Mesenchymal stem cell (in vitro differentiated cells and primary cell): ENCODE measurements at regions not wholly inside any gene's neighbourhood (a gene's known extent, or its start where the extent isn't known, plus 50 kb on each side); places are given as distances from the start of the nearest gene placed in this dataset.

Experiments
- DNase-seq: peaks from one replicate; pipeline ENCODE4 v3.0.0-alpha.2; 2013
- H2AFZ ChIP-seq: one replicate; pipeline ENCODE4 v1.6.1; 2013; ENCODE audit warnings: low read depth, mild to moderate bottlenecking, control low read depth, inconsistent platforms, low read length, moderate library complexity
- H2AK5ac ChIP-seq: 2 replicates; pipeline ENCODE4 v1.6.1; 2013; ENCODE audit warnings: low read length, moderate library complexity, mild to moderate bottlenecking, inconsistent platforms; ENCODE audit not compliant: severe bottlenecking
- H2BK120ac ChIP-seq: one replicate; pipeline ENCODE4 v1.6.1; 2013; ENCODE audit warnings: low read depth, mild to moderate bottlenecking, inconsistent platforms, low read length, moderate library complexity
- H2BK12ac ChIP-seq, 2 experiments: one replicate each; pipeline ENCODE4 v1.6.1; 2013; ENCODE audit warnings: inconsistent platforms in 2 of 2, low read length in 2 of 2, mild to moderate bottlenecking in 2 of 2, moderate library complexity in 2 of 2, control low read depth in 1 of 2
- H2BK15ac ChIP-seq: one replicate; pipeline ENCODE4 v1.6.1; 2013; ENCODE audit warnings: mild to moderate bottlenecking, low read depth, inconsistent platforms; ENCODE audit not compliant: poor library complexity, severe bottlenecking
- H2BK5ac ChIP-seq: 2 replicates; pipeline ENCODE4 v1.6.1; 2013; ENCODE audit warnings: low read depth, mild to moderate bottlenecking, low read length, control low read depth, inconsistent platforms; ENCODE audit not compliant: poor library complexity, severe bottlenecking
- H3K14ac ChIP-seq, 2 experiments: one replicate each; pipeline ENCODE4 v1.6.1; 2013; ENCODE audit warnings: inconsistent platforms in 2 of 2, low read length in 2 of 2, control low read depth in 1 of 2, mild to moderate bottlenecking in 1 of 2, moderate library complexity in 1 of 2
- H3K18ac ChIP-seq, 2 experiments: one replicate each; pipeline ENCODE4 v1.6.1; 2013; ENCODE audit warnings: inconsistent platforms in 2 of 2, low read length in 2 of 2, control low read depth in 1 of 2, low read depth in 1 of 2, mild to moderate bottlenecking in 1 of 2
- H3K23ac ChIP-seq, 2 experiments: one replicate each; pipeline ENCODE4 v1.6.1; 2013; ENCODE audit warnings: inconsistent platforms in 2 of 2, low read length in 2 of 2, mild to moderate bottlenecking in 2 of 2, moderate library complexity in 2 of 2, control low read depth in 1 of 2
- H3K27ac ChIP-seq: 2 replicates; pipeline ENCODE4 v1.5.1; 2013; ENCODE audit warnings: mild to moderate bottlenecking, moderate library complexity, low read length, control low read depth, inconsistent platforms; ENCODE audit not compliant: poor library complexity, severe bottlenecking
- H3K27me3 ChIP-seq, 2 experiments: 2 replicates each; pipeline versions ENCODE4 v1.6.1 to v1.7.0; 2013; ENCODE audit warnings: low read length in 2 of 2, mild to moderate bottlenecking in 2 of 2, moderate library complexity in 2 of 2, control low read depth in 1 of 2, inconsistent platforms in 1 of 2; ENCODE audit not compliant: control insufficient read depth in 1 of 2, insufficient read depth in 1 of 2
- H3K36me3 ChIP-seq, 2 experiments: 2 replicates each; pipeline versions ENCODE4 v1.6.1 to v1.7.0; 2013; ENCODE audit warnings: low read length in 2 of 2, control low read depth in 1 of 2, inconsistent platforms in 1 of 2, low read depth in 1 of 2, mild to moderate bottlenecking in 1 of 2; ENCODE audit not compliant: insufficient read depth in 2 of 2, control insufficient read depth in 1 of 2
- H3K4ac ChIP-seq, 2 experiments: one replicate each; pipeline ENCODE4 v1.6.1; 2013; ENCODE audit warnings: inconsistent platforms in 2 of 2, low read length in 2 of 2, mild to moderate bottlenecking in 2 of 2, moderate library complexity in 2 of 2, control low read depth in 1 of 2, low read depth in 1 of 2
- H3K4me1 ChIP-seq: 2 replicates; pipeline ENCODE4 v1.6.1; 2013; ENCODE audit warnings: low read depth, low read length, control low read depth; ENCODE audit not compliant: control insufficient read depth, insufficient read depth
- H3K4me2 ChIP-seq: 2 replicates; pipeline ENCODE4 v1.6.1; 2013; ENCODE audit warnings: low read length, mild to moderate bottlenecking, inconsistent platforms; ENCODE audit not compliant: poor library complexity, severe bottlenecking
- H3K4me3 ChIP-seq, 2 experiments: 2 replicates each; pipeline versions ENCODE4 v1.5.1 to v1.7.0; 2013; ENCODE audit warnings: low read length in 2 of 2, mild to moderate bottlenecking in 2 of 2, control low read depth in 1 of 2, low read depth in 1 of 2; ENCODE audit not compliant: insufficient read depth in 1 of 2
- H3K79me1 ChIP-seq: replicated peaks from 2 replicates; pipeline ENCODE4 v1.6.1; 2013; ENCODE audit warnings: mild to moderate bottlenecking, control low read depth, low read length, inconsistent platforms; ENCODE audit not compliant: poor library complexity, severe bottlenecking
- H3K9ac ChIP-seq: 2 replicates; pipeline ENCODE4 v1.7.0; 2013; ENCODE audit warnings: mild to moderate bottlenecking, low read length, moderate library complexity
- H3K9me3 ChIP-seq: 2 replicates; pipeline ENCODE4 v1.7.0; 2013; ENCODE audit warnings: mild to moderate bottlenecking, low read length; ENCODE audit not compliant: control insufficient read depth
- H4K8ac ChIP-seq: one replicate; pipeline ENCODE4 v1.6.1; 2013; ENCODE audit warnings: inconsistent platforms, mild to moderate bottlenecking, low read length, moderate library complexity
- H4K91ac ChIP-seq: one replicate; pipeline ENCODE4 v1.6.1; 2013; ENCODE audit warnings: mild to moderate bottlenecking, low read length, inconsistent platforms
- WGBS: methylation state at CpG from one replicate; pipeline ENCODE4 v1.1.7; 2013; ENCODE audit warnings: mixed read lengths; 5-methylcytosine and 5-hydroxymethylcytosine counted together

DNA sequence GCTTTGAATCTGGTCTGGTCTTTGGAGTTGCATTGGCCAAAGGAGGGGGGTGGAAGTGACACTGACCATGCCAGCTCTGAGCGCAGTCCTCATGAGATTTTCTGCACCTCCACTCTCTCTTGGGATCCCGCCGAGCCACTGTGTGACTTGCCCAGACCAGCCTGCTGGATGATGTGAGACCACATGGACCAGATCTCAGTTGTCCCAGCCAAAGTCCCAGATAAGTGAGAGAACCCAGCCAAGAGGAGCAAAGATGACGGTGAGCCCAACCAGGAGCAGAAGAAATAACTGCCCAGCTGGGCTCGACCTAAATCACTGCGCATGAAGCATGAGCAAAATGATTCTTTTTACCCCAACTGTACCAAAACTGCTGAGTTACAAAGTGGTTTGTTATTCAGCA lies 96.5 kb upstream of the ERCC4 start:
- Histone ChIP-seq H3K23ac (no peak overlapping the region), H3K79me1 (no peaks in the 10 kb centered on the region), H3K36me3 (no peaks in the 10 kb centered on the region), H2BK15ac (no peak overlapping the region), H3K14ac (no peak overlapping the region), H3K4me2 (no peak overlapping the region), H3K9me3 (no peaks in the 10 kb centered on the region), H2BK120ac (no peak overlapping the region), H2BK12ac (no peak overlapping the region), H2AK5ac (no peak overlapping the region), H3K4ac (no peak overlapping the region), H2BK5ac (no peak overlapping the region), H4K8ac (no peak overlapping the region), H3K4me1 (no peaks in the 10 kb centered on the region), H2AFZ (no peak overlapping the region), H3K9ac (no peak overlapping the region), H3K27me3 (no peaks in the 10 kb centered on the region), H3K18ac (no peak overlapping the region), H3K27ac (no peak overlapping the region), H4K91ac (no peak overlapping the region), H3K4me3 (no peak overlapping the region)
- 92% methylated on average over 6 of the region's 6 CpGs for WGBS
- no peak for DNase-seq

DNA sequence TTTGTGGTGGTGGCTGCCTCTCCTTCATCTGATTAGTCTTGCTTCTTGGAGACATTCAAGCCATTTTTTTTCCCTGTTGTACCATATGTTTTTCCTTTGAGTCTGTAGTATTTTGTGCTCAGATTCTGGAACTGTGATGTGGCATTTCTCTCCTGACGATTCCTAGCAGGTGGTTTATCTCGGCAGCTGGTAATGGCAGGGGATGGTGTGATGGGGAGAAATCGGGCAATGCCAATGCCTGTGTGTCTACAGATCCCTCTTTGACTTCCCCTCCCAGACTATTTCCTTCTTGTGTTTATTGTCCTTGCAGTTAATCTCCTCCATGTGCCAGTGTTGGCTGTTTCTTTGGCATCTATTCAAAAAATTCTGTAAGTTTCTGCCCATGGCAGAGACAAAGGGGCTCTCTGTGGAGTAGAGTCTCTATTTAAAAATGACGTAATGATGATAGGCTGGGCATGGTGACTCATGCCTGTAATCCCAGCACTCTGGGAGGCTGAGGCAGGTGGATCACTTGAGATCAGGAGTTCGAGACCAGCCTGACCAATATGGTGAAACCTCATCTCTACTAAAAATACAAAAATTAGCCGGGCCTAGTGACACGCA lies 90.2 kb upstream of the ERCC4 start:
- no peak overlapping the region for H3K4me3 ChIP-seq
- no peak overlapping the region for H3K14ac ChIP-seq
- H2AFZ ChIP-seq = no peak overlapping the region
- H3K9ac ChIP-seq = no peak overlapping the region
- no peak overlapping the region for H3K4ac ChIP-seq
- no peaks in the 10 kb centered on the region for H3K4me1 ChIP-seq
- DNase-seq = no peak
- no peaks in the 10 kb centered on the region for H3K36me3 ChIP-seq
- no peak overlapping the region for H3K27ac ChIP-seq
- H2BK5ac ChIP-seq = no peak overlapping the region
- H4K8ac ChIP-seq = no peak overlapping the region
- H3K23ac ChIP-seq = no peak overlapping the region
- no peak overlapping the region for H2BK120ac ChIP-seq
- no peaks in the 10 kb centered on the region for H3K79me1 ChIP-seq
- no peaks in the 10 kb centered on the region for H3K9me3 ChIP-seq
- H2AK5ac ChIP-seq = no peak overlapping the region
- no peaks in the 10 kb centered on the region for H3K27me3 ChIP-seq
- H3K4me2 ChIP-seq = no peak overlapping the region
- H2BK12ac ChIP-seq = no peak overlapping the region
- no peak overlapping the region for H3K18ac ChIP-seq
- WGBS = 83% methylated on average over 4 of the region's 7 CpGs
- no peak overlapping the region for H4K91ac ChIP-seq
- no peak overlapping the region for H2BK15ac ChIP-seq

DNA sequence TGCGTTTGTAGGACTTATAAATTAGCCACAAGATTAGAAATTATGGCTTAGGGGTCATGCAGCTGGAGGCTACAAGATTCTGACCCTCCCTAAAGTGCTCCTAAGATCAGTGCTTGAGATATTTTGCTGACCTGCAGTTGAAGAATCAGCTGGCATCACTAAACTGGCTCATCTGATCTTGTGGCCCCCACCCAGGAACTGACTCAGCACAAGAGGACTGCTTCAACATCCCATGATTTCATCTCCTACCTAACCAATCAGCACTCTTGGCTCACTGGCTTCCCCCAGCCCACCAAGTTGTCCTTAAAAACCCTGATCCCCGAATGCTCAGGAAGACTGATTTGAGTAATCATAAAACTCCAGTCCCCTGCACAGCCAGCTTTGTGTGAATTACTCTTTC lies 86.4 kb upstream of the ERCC4 start:
- H3K23ac ChIP-seq = no peak overlapping the region
- H3K36me3 ChIP-seq = no peaks in the 10 kb centered on the region
- H3K18ac ChIP-seq = no peak overlapping the region
- no peak overlapping the region for H2AK5ac ChIP-seq
- no peaks in the 10 kb centered on the region for H3K4me1 ChIP-seq
- no peak overlapping the region for H3K27ac ChIP-seq
- no peak overlapping the region for H2BK12ac ChIP-seq
- DNase-seq = no peak
- H4K8ac ChIP-seq = no peak overlapping the region
- H3K4me3 ChIP-seq = no peak overlapping the region
- no peaks in the 10 kb centered on the region for H3K79me1 ChIP-seq
- H3K4me2 ChIP-seq = no peak overlapping the region
- no peak overlapping the region for H2BK5ac ChIP-seq
- WGBS = 49% methylated on average over 2 of the region's 2 CpGs
- no peak overlapping the region for H2BK120ac ChIP-seq
- no peak overlapping the region for H3K14ac ChIP-seq
- H3K27me3 ChIP-seq = no peaks in the 10 kb centered on the region
- H4K91ac ChIP-seq = no peak overlapping the region
- H3K9ac ChIP-seq = no peak overlapping the region
- no peak overlapping the region for H3K4ac ChIP-seq
- H2AFZ ChIP-seq = no peak overlapping the region
- no peak overlapping the region for H2BK15ac ChIP-seq
- H3K9me3 ChIP-seq = no peaks in the 10 kb centered on the region

DNA sequence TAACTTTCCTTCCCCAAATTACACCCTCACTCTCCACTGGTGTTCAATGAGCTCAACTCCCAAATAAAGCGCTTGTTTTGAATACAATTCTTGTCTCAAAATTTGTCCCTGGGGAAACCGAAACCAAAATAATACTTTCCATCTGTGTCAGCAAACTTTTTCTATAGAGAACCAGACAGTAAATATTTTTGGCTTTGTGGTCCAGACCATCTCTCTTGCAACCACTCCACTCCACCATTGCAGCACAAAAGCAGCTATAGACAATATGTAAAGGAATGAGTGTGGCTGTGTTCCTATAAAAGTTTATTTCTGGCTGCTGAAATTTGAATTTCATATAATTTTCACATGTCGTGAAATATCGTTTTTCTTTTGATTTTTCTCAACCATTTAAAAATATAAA lies 84.6 kb upstream of the ERCC4 start:
- Histone ChIP-seq H3K79me1 (no peaks in the 10 kb centered on the region), H3K4me3 (no peak overlapping the region), H3K36me3 (no peaks in the 10 kb centered on the region), H2AFZ (no peak overlapping the region), H4K91ac (no peak overlapping the region), H4K8ac (no peak overlapping the region), H2BK15ac (no peak overlapping the region), H3K23ac (no peak overlapping the region), H2BK5ac (no peak overlapping the region), H3K9me3 (no peaks in the 10 kb centered on the region), H2BK12ac (no peak overlapping the region), H3K27me3 (no peaks in the 10 kb centered on the region), H3K14ac (no peak overlapping the region), H3K18ac (no peak overlapping the region), H3K4ac (no peak overlapping the region), H2BK120ac (no peak overlapping the region), H2AK5ac (no peak overlapping the region), H3K27ac (no peak overlapping the region), H3K4me1 (no peaks in the 10 kb centered on the region), H3K4me2 (no peak overlapping the region), H3K9ac (no peak overlapping the region)
- DNase-seq = no peak
- WGBS = 80% methylated on average over 4 of the region's 4 CpGs
